GM23248 (cell line): ENCODE measurements at regions not wholly inside any gene's neighbourhood (a gene's known extent, or its start where the extent isn't known, plus 50 kb on each side); places are given as distances from the start of the nearest gene placed in this dataset.

Experiments used
- EZH2 ChIP-seq: fragments of 200-600 bp; sonication (generic); IDR thresholded peaks from 2 replicates; pipeline ENCODE4 v1.6.1; 2018; ENCODE audit warnings: antibody characterized with exemption, mild to moderate bottlenecking; ENCODE audit not compliant: insufficient read depth, poor library complexity, severe bottlenecking
- EZH2phosphoT487 ChIP-seq: fragments of 200-600 bp; sonication (generic); IDR thresholded peaks from 2 replicates; pipeline ENCODE4 v1.6.1; 2018; ENCODE audit warnings: antibody characterized with exemption, moderate library complexity, mild to moderate bottlenecking, low read depth; ENCODE audit not compliant: insufficient read depth

DNA sequence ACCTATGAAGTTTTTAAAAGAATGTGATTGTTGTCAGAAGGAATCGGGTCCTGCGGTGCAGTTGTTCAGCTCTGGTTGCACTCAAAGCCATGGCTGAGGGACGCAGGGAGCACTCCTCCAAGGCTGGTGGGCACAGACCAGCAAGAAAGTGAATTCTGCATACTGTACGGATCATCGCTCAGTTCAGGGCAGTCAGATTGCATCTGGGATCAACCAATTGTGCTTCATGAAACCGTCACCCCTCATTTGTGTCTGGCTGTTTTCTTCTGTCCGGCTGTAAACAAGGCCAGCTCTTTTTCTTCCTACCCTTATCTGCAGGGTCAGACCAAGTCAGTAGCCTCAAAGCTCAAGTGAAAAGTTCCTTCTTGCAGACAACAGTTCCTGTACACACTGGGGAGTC lies 478.3 kb downstream of the TFAP2A start:
- TF ChIP-seq EZH2phosphoT487 (no peak), EZH2 (no peak)
